HL-60 (cell line): ENCODE measurements at regions not wholly inside any gene's neighbourhood (a gene's known extent, or its start where the extent isn't known, plus 50 kb on each side); places are given as distances from the start of the nearest gene placed in this dataset.

Experiments used
- POLR2AphosphoS5 ChIP-seq: IDR thresholded peaks from 2 replicates; pipeline ENCODE4 v1.6.1; 2012; ENCODE audit warnings: low read depth
- SPI1 ChIP-seq: IDR thresholded peaks from 2 replicates; pipeline ENCODE4 v1.6.1; 2012; ENCODE audit warnings: low read depth, mild to moderate bottlenecking, borderline replicate concordance
- TF ChIP-seq, protein P1 (sequence below): IDR thresholded peaks from one replicate; pipeline ENCODE4 v1.5.1; 2011; ENCODE audit warnings: low read length, control low read depth, inconsistent platforms; ENCODE audit not compliant: insufficient read depth

GRCh38 chr7:30223896-30224295 is 60.5 kb upstream of the ZNRF2 start:
- TF ChIP-seq, protein P1, sequence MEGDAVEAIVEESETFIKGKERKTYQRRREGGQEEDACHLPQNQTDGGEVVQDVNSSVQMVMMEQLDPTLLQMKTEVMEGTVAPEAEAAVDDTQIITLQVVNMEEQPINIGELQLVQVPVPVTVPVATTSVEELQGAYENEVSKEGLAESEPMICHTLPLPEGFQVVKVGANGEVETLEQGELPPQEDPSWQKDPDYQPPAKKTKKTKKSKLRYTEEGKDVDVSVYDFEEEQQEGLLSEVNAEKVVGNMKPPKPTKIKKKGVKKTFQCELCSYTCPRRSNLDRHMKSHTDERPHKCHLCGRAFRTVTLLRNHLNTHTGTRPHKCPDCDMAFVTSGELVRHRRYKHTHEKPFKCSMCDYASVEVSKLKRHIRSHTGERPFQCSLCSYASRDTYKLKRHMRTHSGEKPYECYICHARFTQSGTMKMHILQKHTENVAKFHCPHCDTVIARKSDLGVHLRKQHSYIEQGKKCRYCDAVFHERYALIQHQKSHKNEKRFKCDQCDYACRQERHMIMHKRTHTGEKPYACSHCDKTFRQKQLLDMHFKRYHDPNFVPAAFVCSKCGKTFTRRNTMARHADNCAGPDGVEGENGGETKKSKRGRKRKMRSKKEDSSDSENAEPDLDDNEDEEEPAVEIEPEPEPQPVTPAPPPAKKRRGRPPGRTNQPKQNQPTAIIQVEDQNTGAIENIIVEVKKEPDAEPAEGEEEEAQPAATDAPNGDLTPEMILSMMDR: no peak
- TF ChIP-seq POLR2AphosphoS5 (no peak), SPI1 (no peak)
